Breast epithelium (tissue), 4 donors: ENCODE measurements at regions not wholly inside any gene's neighbourhood (a gene's known extent, or its start where the extent isn't known, plus 50 kb on each side); places are given as distances from the start of the nearest gene placed in this dataset.

Experiments
- DNase-seq, 2 donors: peaks; one replicate each; pipeline ENCODE4 v3.0.0-alpha.2; 2019; ENCODE audit warnings: low spot score in 2 of 2
- H3K27ac ChIP-seq, 2 donors: fragments of 200-600 bp; sonication (generic) in 1 of 2; one replicate each; pipeline ENCODE4 v1.5.1; 2016 to 2019; ENCODE audit warnings: mild to moderate bottlenecking in 1 of 2
- H3K27me3 ChIP-seq, 2 donors: fragments of 200-600 bp; sonication (generic) in 1 of 2; one replicate each; pipeline versions ENCODE4 v1.5.1 to v1.6.0; 2017 to 2019; ENCODE audit warnings: control low read depth in 1 of 2, mild to moderate bottlenecking in 1 of 2
- H3K36me3 ChIP-seq: fragments of 200-600 bp; one replicate; pipeline ENCODE4 v1.5.1; 2019
- H3K4me1 ChIP-seq, 2 donors: fragments of 200-600 bp; sonication (generic); one replicate each; pipeline ENCODE4 v1.5.1; 2016 to 2019; ENCODE audit warnings: control low read depth in 1 of 2
- H3K4me3 ChIP-seq, 3 donors: fragments of 200-600 bp; sonication (generic); 1 replicate in 2 of 3; 2 replicates in 1 of 3; pipeline ENCODE4 v1.5.1; 2016 to 2019; ENCODE audit warnings: mild to moderate bottlenecking in 3 of 3, moderate library complexity in 2 of 3
- H3K9me3 ChIP-seq, 2 donors: fragments of 200-600 bp; sonication (generic) in 1 of 2; one replicate each; pipeline ENCODE4 v1.5.1; 2016 to 2019; ENCODE audit warnings: control low read depth in 1 of 2
- POLR2A ChIP-seq: fragments of 450-650 bp; IDR thresholded peaks from one replicate; pipeline ENCODE4 v1.6.1; 2016; ENCODE audit warnings: antibody characterized with exemption, mild to moderate bottlenecking, moderate library complexity
- POLR2AphosphoS5 ChIP-seq, 3 donors: sonication (generic); formaldehyde crosslinking; IDR thresholded peaks; one replicate each; pipeline ENCODE4 v1.6.1; 2017; ENCODE audit warnings: antibody characterized with exemption in 3 of 3
- intact Hi-C: fragments of 100-400 bp; cut with DNase I; formaldehyde crosslinking; loops from one replicate; pipeline ENCODE4 v1.15.1; 2023; ENCODE audit warnings: low total_unique reads
- TF ChIP-seq, protein P1 (sequence below), 3 donors: fragments of 450-650 bp; IDR thresholded peaks; one replicate each; pipeline ENCODE4 v1.5.1; 2016 to 2017; ENCODE audit warnings: antibody characterized with exemption in 3 of 3, mild to moderate bottlenecking in 3 of 3, moderate library complexity in 3 of 3

DNA sequence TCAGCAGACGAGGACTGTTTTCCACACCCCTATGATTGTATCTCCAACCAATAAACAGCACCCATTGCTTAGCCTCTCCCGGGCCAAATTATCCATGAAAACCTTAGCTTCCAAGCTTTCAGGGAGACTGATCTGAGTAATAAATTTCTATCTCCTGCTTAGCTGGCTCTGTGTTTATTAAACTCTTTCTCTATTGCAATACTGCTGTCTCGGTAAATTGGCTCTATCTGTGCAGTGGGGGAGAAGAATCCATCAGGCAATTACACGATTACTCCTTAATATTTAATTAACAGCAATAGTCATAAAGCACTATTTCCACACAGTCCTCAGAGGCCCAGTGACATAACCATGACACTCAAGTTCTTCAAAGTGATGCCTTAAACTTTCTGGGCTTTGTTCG, 1122.8 kb downstream of the TYW1 start:
- Histone ChIP-seq H3K4me1 (no peaks in the 10 kb centered on the region), H3K4me3 (no peak overlapping the region), H3K9me3 (peaks cover 10 to 13% of the 10 kb centered on the region in 2 donors), H3K36me3 (no peaks in the 10 kb centered on the region), H3K27ac (no peak overlapping the region), H3K27me3 (no peaks in the 10 kb centered on the region)
- DNase-seq: no peak
- intact Hi-C loops: no loop called here
- no peak for TF ChIP-seq POLR2A
- no peak for TF ChIP-seq POLR2AphosphoS5 (IDR thresholded peaks at IDR 0.05)
- TF ChIP-seq, protein P1, sequence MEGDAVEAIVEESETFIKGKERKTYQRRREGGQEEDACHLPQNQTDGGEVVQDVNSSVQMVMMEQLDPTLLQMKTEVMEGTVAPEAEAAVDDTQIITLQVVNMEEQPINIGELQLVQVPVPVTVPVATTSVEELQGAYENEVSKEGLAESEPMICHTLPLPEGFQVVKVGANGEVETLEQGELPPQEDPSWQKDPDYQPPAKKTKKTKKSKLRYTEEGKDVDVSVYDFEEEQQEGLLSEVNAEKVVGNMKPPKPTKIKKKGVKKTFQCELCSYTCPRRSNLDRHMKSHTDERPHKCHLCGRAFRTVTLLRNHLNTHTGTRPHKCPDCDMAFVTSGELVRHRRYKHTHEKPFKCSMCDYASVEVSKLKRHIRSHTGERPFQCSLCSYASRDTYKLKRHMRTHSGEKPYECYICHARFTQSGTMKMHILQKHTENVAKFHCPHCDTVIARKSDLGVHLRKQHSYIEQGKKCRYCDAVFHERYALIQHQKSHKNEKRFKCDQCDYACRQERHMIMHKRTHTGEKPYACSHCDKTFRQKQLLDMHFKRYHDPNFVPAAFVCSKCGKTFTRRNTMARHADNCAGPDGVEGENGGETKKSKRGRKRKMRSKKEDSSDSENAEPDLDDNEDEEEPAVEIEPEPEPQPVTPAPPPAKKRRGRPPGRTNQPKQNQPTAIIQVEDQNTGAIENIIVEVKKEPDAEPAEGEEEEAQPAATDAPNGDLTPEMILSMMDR (IDR thresholded peaks at IDR 0.05): no peak

- H3K27me3 ChIP-seq: no peaks in the 10 kb centered on the region
- no peaks in the 10 kb centered on the region for H3K4me1 ChIP-seq
- intact Hi-C loops: no loop called here
- peaks cover 10 to 13% of the 10 kb centered on the region in 2 donors for H3K9me3 ChIP-seq
- no peak overlapping the region for H3K4me3 ChIP-seq
- TF ChIP-seq POLR2AphosphoS5 (IDR thresholded peaks at IDR 0.05) (no peak), POLR2A (no peak)
- TF ChIP-seq, protein P1 (IDR thresholded peaks at IDR 0.05): no peak
- no peak overlapping the region for H3K27ac ChIP-seq
- no peaks in the 10 kb centered on the region for H3K36me3 ChIP-seq
- no peak for DNase-seq
Observed at GRCh38 chr7:68121056-68121455, 1124.4 kb downstream of the TYW1 start.

GRCh38 chr7:68121655-68122054, 1125.0 kb downstream of the TYW1 start:
- Histone ChIP-seq H3K27ac (no peak overlapping the region), H3K27me3 (no peaks in the 10 kb centered on the region), H3K4me1 (no peaks in the 10 kb centered on the region), H3K9me3 (peaks cover 10 to 13% of the 10 kb centered on the region in 2 donors), H3K4me3 (no peak overlapping the region), H3K36me3 (no peaks in the 10 kb centered on the region)
- intact Hi-C loops: no loop called here
- no peak for DNase-seq
- TF ChIP-seq POLR2A: no peak
- TF ChIP-seq POLR2AphosphoS5 (IDR thresholded peaks at IDR 0.05): no peak
- TF ChIP-seq, protein P1 (IDR thresholded peaks at IDR 0.05): no peak

- no peak for TF ChIP-seq POLR2AphosphoS5 (IDR thresholded peaks at IDR 0.05)
- TF ChIP-seq, protein P1 (IDR thresholded peaks at IDR 0.05): no peak
- no peak for TF ChIP-seq POLR2A
- Histone ChIP-seq H3K9me3 (peaks cover 10 to 13% of the 10 kb centered on the region in 2 donors), H3K27me3 (no peaks in the 10 kb centered on the region), H3K4me3 (no peak overlapping the region), H3K4me1 (no peaks in the 10 kb centered on the region), H3K27ac (no peak overlapping the region), H3K36me3 (no peaks in the 10 kb centered on the region)
- DNase-seq: no peak
- intact Hi-C loops: no loop called here
Observed at GRCh38 chr7:68122801-68123200, 1126.2 kb downstream of the TYW1 start.

- DNase-seq: no peak
- intact Hi-C loops: no loop called here
- H3K27me3 ChIP-seq: no peaks in the 10 kb centered on the region
- H3K4me1 ChIP-seq: no peaks in the 10 kb centered on the region
- no peaks in the 10 kb centered on the region for H3K36me3 ChIP-seq
- no peak overlapping the region for H3K27ac ChIP-seq
- no peak for TF ChIP-seq POLR2A
- TF ChIP-seq, protein P1 (IDR thresholded peaks at IDR 0.05): no peak
- TF ChIP-seq POLR2AphosphoS5 (IDR thresholded peaks at IDR 0.05): no peak
- H3K9me3 ChIP-seq: no peaks in the 10 kb centered on the region
- no peak overlapping the region for H3K4me3 ChIP-seq
Observed at GRCh38 chr7:68125168-68125567, 1128.5 kb downstream of the TYW1 start.
